Mesenteric fat pad (tissue), 1 donor: ENCODE measurements at regions not wholly inside any gene's neighbourhood (a gene's known extent, or its start where the extent isn't known, plus 50 kb on each side); places are given as distances from the start of the nearest gene placed in this dataset.

Experiments used
- DNase-seq: peaks from one replicate; pipeline ENCODE4 v3.0.0-alpha.2; 2020; ENCODE audit warnings: low spot score
- donor health status: DM: yes; HTN: yes; CAD: no.

DNA sequence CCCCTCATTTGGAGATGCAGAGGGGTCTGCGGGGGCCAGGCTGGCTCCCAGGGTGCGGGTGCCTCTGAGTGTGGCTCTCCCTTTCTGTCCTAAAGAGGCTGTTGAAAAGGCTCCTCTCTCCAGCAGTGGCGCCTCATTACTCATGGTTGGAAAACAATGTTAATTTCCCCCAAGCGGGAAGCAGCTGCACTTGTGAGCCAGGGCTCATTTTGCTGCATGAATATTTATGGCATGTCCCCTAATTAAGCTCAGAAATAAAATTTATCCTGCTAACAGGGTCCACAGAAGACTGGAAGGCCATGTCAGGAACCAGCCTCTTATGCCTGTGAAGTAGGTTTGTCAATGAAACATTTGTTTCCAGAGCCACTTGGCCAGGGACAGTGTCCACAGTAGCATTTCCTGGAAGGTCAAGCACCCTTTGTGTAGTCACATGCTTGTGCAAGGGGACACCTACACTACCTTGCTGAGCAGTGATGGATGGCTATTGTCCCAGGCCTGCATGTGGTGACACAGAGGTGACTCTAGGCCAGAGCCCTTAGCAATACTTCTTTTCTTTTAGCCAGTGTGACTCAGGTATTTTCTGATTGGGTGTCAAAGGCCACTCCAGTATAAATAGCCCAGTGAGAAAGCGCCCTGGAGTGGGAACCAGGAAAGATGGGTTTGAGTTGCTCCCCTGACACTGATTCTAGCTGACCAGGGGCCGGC, 259.0 kb downstream of the FOXD2 start:
- peak; percentile 47 for DNase-seq

- DNase-seq, result peak; percentile 55
These were observed 259.9 kb downstream of the FOXD2 start for GRCh38 chr1:47697616-47698335.

GRCh38 chr1:47699492-47700235, 261.8 kb downstream of the FOXD2 start:
- no peak for DNase-seq

GRCh38 chr1:47701283-47701682, 263.4 kb downstream of the FOXD2 start:
- DNase-seq, result no peak

GRCh38 chr1:47701741-47702515, 264.1 kb downstream of the FOXD2 start:
- no peak for DNase-seq

GRCh38 chr1:47703156-47703825, 265.4 kb downstream of the FOXD2 start:
- DNase-seq, result no peak

- no peak for DNase-seq
These were observed 266.2 kb downstream of the FOXD2 start for GRCh38 chr1:47703981-47704596.

GRCh38 chr1:47705517-47706130, 267.8 kb downstream of the FOXD2 start:
- DNase-seq, result no peak

GRCh38 chr1:47707503-47707902, 269.7 kb downstream of the FOXD2 start:
- DNase-seq, result no peak

GRCh38 chr1:47708019-47708535, 270.2 kb downstream of the FOXD2 start:
- no peak for DNase-seq

GRCh38 chr1:47708658-47709018, 270.8 kb downstream of the FOXD2 start:
- DNase-seq, result peak; percentile 82

GRCh38 chr1:47709019-47709871, 271.4 kb downstream of the FOXD2 start:
- DNase-seq, result peak; percentile 88

DNA sequence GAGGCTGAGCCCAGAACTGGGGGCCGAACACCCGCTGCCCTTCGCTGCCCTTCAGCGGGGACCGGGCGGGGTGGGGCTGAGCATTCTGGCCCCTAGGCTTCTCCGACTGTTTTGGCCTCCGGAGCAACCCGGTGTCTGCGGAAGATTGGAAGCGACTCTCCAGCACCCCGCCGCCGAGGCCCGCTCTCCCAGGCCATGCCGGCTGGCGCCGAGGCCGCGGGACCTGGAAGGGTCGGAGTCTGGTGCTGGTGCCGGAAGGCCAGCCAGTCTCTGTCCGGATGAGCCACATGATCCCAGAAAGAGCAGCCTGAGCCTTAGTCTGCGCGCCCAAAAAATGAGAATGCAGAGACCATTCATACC, 272.0 kb downstream of the FOXD2 start:
- DNase-seq, result peak; percentile 89

- peak; percentile 94 for DNase-seq
These were observed 272.7 kb downstream of the FOXD2 start for GRCh38 chr1:47710329-47711071.
